Epithelial cell of esophagus (primary cell): ENCODE measurements at regions not wholly inside any gene's neighbourhood (a gene's known extent, or its start where the extent isn't known, plus 50 kb on each side); places are given as distances from the start of the nearest gene placed in this dataset.
A peak's percentile ranks its signal among the peaks of the same experiment; 100 is the strongest.

Experiments used
- DNase-seq: peaks from one replicate; pipeline ENCODE4 v3.0.0; 2010; ENCODE audit warnings: low read depth
- H3K4me3 ChIP-seq: 2 replicates; pipeline ENCODE4 v1.5.1; 2011; ENCODE audit warnings: mild to moderate bottlenecking, low read length, control low read depth
- CTCF ChIP-seq: IDR thresholded peaks from 2 replicates; pipeline ENCODE4 v1.5.1; 2011; ENCODE audit warnings: low read depth, mild to moderate bottlenecking, low read length, control low read depth, inconsistent platforms; ENCODE audit not compliant: insufficient read depth; ENCODE audit errors: missing control alignments

DNA sequence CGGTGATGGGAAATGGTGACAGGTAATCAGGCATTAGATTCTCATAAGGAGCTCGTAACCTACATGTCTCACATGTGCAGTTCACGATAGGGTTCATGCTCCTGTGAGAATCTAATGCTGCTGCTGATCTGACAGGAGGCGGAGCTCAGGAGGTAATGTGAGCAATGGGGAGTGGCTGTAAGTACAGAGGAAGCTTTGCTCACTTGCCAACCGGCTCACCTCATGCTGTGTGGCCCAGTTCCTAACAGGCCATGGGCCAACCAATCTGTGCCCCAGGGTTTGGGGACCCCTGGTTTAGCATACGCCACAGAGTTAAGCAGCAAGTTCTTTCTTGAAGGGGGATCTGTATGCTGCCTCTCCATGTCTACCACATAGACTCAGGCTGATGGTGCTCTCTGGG, 133.1 kb downstream of the IQUB start:
- DNase-seq, result peak; percentile 35
- H3K4me3 ChIP-seq, result no peak overlapping the region
- TF ChIP-seq CTCF, result no peak

DNA sequence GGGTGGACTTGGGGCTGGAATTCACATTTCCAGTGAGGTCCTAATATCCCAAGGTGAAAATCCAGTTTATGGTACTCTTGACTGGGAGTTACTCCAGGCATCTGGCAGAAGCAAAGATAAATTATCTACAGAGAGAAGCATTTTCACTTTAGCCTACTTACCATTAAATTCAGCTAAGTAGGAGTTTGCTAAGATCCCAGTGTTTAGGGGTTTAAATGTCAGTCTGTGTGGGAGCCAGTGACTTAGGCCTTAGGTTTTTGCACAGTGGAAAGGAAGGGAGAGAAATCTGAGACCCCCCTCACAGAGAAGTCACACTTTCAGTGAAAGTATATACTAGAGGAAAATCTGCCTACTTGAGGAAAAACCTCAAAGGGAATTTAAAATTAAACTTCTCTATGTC, 134.2 kb downstream of the IQUB start:
- DNase-seq, result no peak
- no peak overlapping the region for H3K4me3 ChIP-seq
- no peak for TF ChIP-seq CTCF

DNA sequence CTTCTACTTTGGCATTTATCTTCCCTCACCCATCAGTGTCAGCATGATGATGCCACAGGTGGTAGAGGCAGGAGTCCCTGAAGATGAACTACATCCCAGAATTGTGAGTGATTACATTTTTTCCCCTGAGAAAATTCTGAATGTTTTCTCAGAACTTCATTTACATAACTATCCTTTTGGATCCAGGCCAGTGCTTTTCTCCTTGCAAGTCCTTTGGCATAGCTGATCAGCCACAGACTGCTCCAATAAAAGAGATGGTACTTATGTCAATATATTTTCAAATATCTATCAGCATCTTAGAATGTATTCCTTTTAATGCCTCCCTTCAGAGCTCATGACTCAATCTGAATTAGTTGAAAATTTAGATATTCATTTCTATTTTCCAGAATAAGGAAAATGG, 135.5 kb downstream of the IQUB start:
- TF ChIP-seq CTCF, result no peak
- no peak overlapping the region for H3K4me3 ChIP-seq
- DNase-seq, result no peak

- H3K4me3 ChIP-seq, result no peak overlapping the region
- no peak for TF ChIP-seq CTCF
- no peak for DNase-seq
Observed at GRCh38 chr7:123397746-123398338, 136.6 kb downstream of the IQUB start.

DNA sequence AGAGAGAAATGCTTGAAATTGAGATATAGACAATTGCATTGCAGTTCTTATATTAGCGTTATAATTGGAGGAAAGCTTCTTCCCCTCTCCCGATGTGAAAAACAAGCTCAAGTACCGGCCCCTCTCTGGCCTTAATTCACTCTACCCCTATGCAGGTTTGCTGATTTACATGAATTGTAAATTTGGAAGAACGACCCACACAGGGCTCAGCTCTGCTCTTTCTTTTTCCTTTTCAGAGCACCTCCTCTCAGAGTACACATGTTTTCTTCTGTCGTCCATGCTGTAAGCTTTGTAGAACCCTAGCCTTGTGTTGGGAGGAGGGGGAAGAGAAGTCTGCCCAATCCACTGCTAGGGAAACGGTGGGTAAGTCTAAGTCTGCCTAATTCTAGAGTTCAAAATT, 140.8 kb downstream of the IQUB start:
- no peak overlapping the region for H3K4me3 ChIP-seq
- no peak for TF ChIP-seq CTCF
- no peak for DNase-seq

DNA sequence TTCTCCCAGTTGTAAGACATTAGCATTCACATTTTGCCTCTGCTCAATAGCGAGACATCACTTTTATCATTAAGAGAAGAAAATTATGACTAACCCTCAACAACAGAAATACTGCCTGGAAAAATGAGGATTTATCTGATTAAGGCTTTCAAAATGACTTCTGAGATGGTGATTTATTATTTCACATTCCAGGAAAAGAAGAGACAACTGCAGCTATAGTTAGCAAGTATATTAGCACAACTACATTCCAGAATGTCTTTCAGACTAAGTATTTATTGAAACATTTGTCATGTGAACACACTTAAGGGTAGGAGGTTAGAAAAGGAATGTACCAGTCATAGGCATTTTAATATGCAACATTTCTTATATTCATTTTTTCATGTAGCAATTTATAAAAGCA, 162.0 kb downstream of the IQUB start:
- no peak for TF ChIP-seq CTCF
- H3K4me3 ChIP-seq, result no peak overlapping the region

DNA sequence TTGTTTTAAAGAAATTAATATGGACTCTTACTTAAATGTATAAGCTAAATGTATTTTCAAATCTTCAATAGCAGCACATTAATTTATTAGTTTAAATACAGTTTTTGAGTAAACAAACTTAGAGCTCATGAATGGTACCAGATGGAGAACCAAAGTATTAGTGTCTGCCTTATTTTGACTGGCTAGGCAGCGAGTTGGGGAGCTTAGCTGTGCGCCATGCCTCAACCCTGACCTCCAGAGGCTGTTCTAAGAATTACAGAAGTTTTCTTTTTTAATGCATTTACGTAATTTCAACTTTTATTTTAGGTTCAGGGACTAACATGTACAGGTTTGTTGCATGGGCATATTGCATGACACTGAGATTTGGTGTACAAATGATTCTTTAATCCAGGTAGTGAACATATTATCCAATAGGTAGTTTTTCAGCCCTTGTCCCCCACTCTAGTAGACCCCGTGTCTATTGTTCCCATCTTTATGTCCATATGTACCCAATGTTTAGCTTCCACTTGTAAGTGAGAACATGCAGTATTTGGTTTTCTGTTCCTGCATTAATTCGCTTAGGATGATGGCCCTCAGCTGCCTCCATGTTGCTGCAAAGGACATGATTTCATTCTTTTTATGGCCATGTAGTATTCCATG, 166.8 kb downstream of the IQUB start:
- DNase-seq, result peak; percentile 53
- no peak overlapping the region for H3K4me3 ChIP-seq

More for the DNA sequence above, 162.0 kb downstream of the IQUB start:
- DNase-seq, result no peak

More for the DNA sequence above, 166.8 kb downstream of the IQUB start:
- peak; percentile 85 for TF ChIP-seq CTCF
